ENCODE measurements at regions not wholly inside any gene's neighbourhood (a gene's known extent, or its start where the extent isn't known, plus 50 kb on each side); places are given as distances from the start of the nearest gene placed in this dataset.
"Not testable (repeated sequence)": the region's sequence is repeated elsewhere in the genome, so short reads cannot be mapped to it uniquely, and the experiment has no call there.

- TF ChIP-seq, protein P1, sequence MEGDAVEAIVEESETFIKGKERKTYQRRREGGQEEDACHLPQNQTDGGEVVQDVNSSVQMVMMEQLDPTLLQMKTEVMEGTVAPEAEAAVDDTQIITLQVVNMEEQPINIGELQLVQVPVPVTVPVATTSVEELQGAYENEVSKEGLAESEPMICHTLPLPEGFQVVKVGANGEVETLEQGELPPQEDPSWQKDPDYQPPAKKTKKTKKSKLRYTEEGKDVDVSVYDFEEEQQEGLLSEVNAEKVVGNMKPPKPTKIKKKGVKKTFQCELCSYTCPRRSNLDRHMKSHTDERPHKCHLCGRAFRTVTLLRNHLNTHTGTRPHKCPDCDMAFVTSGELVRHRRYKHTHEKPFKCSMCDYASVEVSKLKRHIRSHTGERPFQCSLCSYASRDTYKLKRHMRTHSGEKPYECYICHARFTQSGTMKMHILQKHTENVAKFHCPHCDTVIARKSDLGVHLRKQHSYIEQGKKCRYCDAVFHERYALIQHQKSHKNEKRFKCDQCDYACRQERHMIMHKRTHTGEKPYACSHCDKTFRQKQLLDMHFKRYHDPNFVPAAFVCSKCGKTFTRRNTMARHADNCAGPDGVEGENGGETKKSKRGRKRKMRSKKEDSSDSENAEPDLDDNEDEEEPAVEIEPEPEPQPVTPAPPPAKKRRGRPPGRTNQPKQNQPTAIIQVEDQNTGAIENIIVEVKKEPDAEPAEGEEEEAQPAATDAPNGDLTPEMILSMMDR (IDR thresholded peaks at IDR 0.05; ENCODE audit: low read length): not testable (repeated sequence)
- not testable (repeated sequence) for TF ChIP-seq EZH2 (optimal IDR thresholded peaks at IDR 0.05; ENCODE audit: low read depth, low read length); EZH2phosphoT487 (IDR thresholded peaks at IDR 0.05; ENCODE audit: low read length)
Observed at GRCh38 chr11:23484146-23484545, 623.9 kb upstream of the CCDC179 start.

Data from MM.1S (cell line).